ENCODE measurements at regions not wholly inside any gene's neighbourhood (a gene's known extent, or its start where the extent isn't known, plus 50 kb on each side); places are given as distances from the start of the nearest gene placed in this dataset.
"Not testable (repeated sequence)": the region's sequence is repeated elsewhere in the genome, so short reads cannot be mapped to it uniquely, and the experiment has no call there.

DNA sequence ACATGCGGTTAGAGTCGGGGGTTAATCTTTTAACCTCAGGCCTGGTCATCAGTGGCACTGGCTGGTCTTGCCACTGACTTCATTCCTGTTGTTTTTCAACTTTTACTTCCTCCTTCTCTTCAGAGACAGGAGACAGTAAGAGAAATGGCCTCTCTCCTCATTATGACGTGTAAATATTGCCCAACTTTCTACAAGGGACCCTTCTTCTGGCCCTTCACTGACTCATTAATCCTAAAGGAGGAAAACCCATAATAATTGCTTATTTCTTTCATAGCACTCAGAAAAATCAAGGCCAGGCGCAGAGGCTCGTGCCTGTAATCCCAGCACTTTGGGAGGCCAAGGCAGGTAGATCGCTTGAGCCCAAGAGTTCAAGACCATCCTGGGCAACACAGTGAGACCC, 89.3 kb upstream of the SLC1A4 start:
- not testable (repeated sequence) for H3K4me3 ChIP-seq (ENCODE audit: low read depth in 1 of 3, low read length in 3 of 3); DNase-seq (ENCODE audit: low spot score); H3K9me3 ChIP-seq (ENCODE audit: control insufficient read depth in 4 of 4, low read length in 3 of 4); H3K36me3 ChIP-seq (ENCODE audit: control insufficient read depth in 4 of 4, insufficient read depth in 3 of 4, low read depth in 1 of 4, low read length in 3 of 4); H3K27me3 ChIP-seq (ENCODE audit: control insufficient read depth in 4 of 4, insufficient read depth in 4 of 4, low read length in 3 of 4)
- Histone ChIP-seq H3K9ac (ENCODE audit: low read depth in 1 of 2, low read length in 2 of 2) (peak overlapping the region in 1 of 2 donors; percentile 31), H3K27ac (ENCODE audit: low read depth in 1 of 2, low read length in 2 of 2) (peak overlapping the region in 1 of 2 donors; percentile 88), H3K4me1 (ENCODE audit: control insufficient read depth in 4 of 4, insufficient read depth in 4 of 4, low read length in 3 of 4) (peaks cover 0 to 14% (median 11%) of the 10 kb centered on the region in 4 donors)
- 92% methylated on average over 6 of the region's 6 CpGs for WGBS

DNA sequence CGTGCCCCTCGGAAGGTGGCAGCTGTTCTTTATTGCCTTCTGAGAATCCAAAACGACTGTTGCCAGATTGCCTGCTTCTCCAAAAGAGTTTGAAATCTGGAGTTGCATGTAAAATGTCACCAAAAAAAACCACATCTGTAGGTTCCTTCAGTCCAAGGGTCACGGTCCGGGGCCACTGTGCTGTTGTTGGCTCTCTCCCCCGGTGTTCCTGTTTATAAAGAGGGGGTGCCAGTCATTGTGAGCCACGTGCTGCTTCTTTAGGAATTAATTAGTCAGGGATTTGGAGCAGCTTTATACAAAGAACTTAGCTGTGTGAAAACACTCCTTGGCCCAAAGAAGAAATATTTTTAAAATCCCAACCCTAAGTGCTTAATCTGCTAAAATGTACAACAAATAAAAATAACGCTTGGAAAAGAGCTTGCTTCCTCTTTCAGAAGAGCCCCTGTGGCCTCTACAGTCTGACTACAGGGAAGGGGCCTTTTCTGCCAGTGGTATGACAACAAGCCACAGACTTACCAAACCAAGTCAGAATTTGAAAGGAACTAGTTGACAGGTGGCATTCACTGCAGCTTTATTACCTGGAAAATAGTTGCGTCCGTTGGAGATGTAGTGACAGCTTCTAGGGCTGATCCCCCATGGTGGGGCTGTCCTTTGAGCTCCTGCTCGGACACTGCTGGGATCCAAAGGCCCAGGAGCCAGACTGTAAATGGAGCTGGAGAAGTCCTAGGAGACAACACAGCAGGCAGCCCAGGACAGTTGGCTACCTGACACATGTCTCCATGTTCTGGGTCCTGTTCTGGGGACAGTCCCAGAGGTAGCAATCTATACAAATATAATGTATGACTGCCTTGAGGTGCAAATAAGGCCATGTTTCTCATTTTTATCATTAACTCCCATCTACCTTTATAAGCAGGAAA, 84.5 kb upstream of the SLC1A4 start:
- Histone ChIP-seq H3K36me3 (ENCODE audit: control insufficient read depth in 4 of 4, insufficient read depth in 3 of 4, low read depth in 1 of 4, low read length in 3 of 4) (no peaks in the 10 kb centered on the region), H3K9ac (ENCODE audit: low read depth in 1 of 2, low read length in 2 of 2) (no peak overlapping the region), H3K9me3 (ENCODE audit: control insufficient read depth in 4 of 4, low read length in 3 of 4) (no peaks in the 10 kb centered on the region), H3K4me1 (ENCODE audit: control insufficient read depth in 4 of 4, insufficient read depth in 4 of 4, low read length in 3 of 4) (peaks cover 5 to 24% (median 15%) of the 10 kb centered on the region in 4 donors), H3K27ac (ENCODE audit: low read depth in 1 of 2, low read length in 2 of 2) (no peak overlapping the region), H3K4me3 (ENCODE audit: low read depth in 1 of 3, low read length in 3 of 3) (no peak overlapping the region), H3K27me3 (ENCODE audit: control insufficient read depth in 4 of 4, insufficient read depth in 4 of 4, low read length in 3 of 4) (no peaks in the 10 kb centered on the region)
- TF ChIP-seq, protein P1, sequence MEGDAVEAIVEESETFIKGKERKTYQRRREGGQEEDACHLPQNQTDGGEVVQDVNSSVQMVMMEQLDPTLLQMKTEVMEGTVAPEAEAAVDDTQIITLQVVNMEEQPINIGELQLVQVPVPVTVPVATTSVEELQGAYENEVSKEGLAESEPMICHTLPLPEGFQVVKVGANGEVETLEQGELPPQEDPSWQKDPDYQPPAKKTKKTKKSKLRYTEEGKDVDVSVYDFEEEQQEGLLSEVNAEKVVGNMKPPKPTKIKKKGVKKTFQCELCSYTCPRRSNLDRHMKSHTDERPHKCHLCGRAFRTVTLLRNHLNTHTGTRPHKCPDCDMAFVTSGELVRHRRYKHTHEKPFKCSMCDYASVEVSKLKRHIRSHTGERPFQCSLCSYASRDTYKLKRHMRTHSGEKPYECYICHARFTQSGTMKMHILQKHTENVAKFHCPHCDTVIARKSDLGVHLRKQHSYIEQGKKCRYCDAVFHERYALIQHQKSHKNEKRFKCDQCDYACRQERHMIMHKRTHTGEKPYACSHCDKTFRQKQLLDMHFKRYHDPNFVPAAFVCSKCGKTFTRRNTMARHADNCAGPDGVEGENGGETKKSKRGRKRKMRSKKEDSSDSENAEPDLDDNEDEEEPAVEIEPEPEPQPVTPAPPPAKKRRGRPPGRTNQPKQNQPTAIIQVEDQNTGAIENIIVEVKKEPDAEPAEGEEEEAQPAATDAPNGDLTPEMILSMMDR (IDR thresholded peaks at IDR 0.05; ENCODE audit: low read depth, low read length, missing input control) = no peak
- peak; percentile 7 to 47 for TF ChIP-seq HNF4A (conservative IDR thresholded peaks at IDR 0.05)
- TF ChIP-seq ATF3 (IDR thresholded peaks at IDR 0.05) = no peak
- no peak for TF ChIP-seq EGR1 (IDR thresholded peaks at IDR 0.05; ENCODE audit: low read depth in 2 of 2)
- no peak for TF ChIP-seq RAD21 (IDR thresholded peaks at IDR 0.05)
- TF ChIP-seq, protein P2, sequence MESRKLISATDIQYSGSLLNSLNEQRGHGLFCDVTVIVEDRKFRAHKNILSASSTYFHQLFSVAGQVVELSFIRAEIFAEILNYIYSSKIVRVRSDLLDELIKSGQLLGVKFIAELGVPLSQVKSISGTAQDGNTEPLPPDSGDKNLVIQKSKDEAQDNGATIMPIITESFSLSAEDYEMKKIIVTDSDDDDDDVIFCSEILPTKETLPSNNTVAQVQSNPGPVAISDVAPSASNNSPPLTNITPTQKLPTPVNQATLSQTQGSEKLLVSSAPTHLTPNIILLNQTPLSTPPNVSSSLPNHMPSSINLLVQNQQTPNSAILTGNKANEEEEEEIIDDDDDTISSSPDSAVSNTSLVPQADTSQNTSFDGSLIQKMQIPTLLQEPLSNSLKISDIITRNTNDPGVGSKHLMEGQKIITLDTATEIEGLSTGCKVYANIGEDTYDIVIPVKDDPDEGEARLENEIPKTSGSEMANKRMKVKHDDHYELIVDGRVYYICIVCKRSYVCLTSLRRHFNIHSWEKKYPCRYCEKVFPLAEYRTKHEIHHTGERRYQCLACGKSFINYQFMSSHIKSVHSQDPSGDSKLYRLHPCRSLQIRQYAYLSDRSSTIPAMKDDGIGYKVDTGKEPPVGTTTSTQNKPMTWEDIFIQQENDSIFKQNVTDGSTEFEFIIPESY (IDR thresholded peaks at IDR 0.05) = no peak
- no peak for DNase-seq (ENCODE audit: low spot score)
- WGBS = 54% methylated on average over 11 of the region's 11 CpGs

- WGBS = 58% methylated on average over 8 of the region's 8 CpGs
- Histone ChIP-seq H3K9me3 (ENCODE audit: control insufficient read depth in 4 of 4, low read length in 3 of 4) (no peaks in the 10 kb centered on the region), H3K9ac (ENCODE audit: low read depth in 1 of 2, low read length in 2 of 2) (no peak overlapping the region), H3K27me3 (ENCODE audit: control insufficient read depth in 4 of 4, insufficient read depth in 4 of 4, low read length in 3 of 4) (no peaks in the 10 kb centered on the region), H3K27ac (ENCODE audit: low read depth in 1 of 2, low read length in 2 of 2) (no peak overlapping the region), H3K4me3 (ENCODE audit: low read depth in 1 of 3, low read length in 3 of 3) (no peak overlapping the region), H3K4me1 (ENCODE audit: control insufficient read depth in 4 of 4, insufficient read depth in 4 of 4, low read length in 3 of 4) (peaks cover 5 to 24% (median 15%) of the 10 kb centered on the region in 4 donors), H3K36me3 (ENCODE audit: control insufficient read depth in 4 of 4, insufficient read depth in 3 of 4, low read depth in 1 of 4, low read length in 3 of 4) (no peaks in the 10 kb centered on the region)
- TF ChIP-seq HNF4A (conservative IDR thresholded peaks at IDR 0.05) (peak in 1 of 2 donors; percentile 28), SP1 (IDR thresholded peaks at IDR 0.05) (no peak)
- no peak for DNase-seq (ENCODE audit: low spot score)
Observed at GRCh38 chr2:64905338-64906024, 83.7 kb upstream of the SLC1A4 start.

Measured in liver (tissue), 8 donors.